ENCODE measurements at regions not wholly inside any gene's neighbourhood (a gene's known extent, or its start where the extent isn't known, plus 50 kb on each side); places are given as distances from the start of the nearest gene placed in this dataset.

GRCh38 chr6:149132336-149132735 is 185.2 kb upstream of the TAB2 start:
- TF ChIP-seq EZH2 (IDR thresholded peaks at IDR 0.05; ENCODE audit: insufficient read depth, poor library complexity, severe bottlenecking) (no peak), EZH2phosphoT487 (IDR thresholded peaks at IDR 0.05; ENCODE audit: insufficient read depth, low read depth) (no peak)

Data from GM23248 (cell line).